ENCODE measurements at regions not wholly inside any gene's neighbourhood (a gene's known extent, or its start where the extent isn't known, plus 50 kb on each side); places are given as distances from the start of the nearest gene placed in this dataset.
A peak's percentile ranks its signal among the peaks of the same experiment; 100 is the strongest.

GRCh38 chr15:93826790-93827189 lies 404.6 kb upstream of the MCTP2 start:
- TF ChIP-seq CTCF (conservative IDR thresholded peaks at IDR 0.05; ENCODE audit: low read length): no peak
- DNase-seq (ENCODE audit: low read depth): no peak

GRCh38 chr15:93826293-93826692 lies 405.1 kb upstream of the MCTP2 start:
- DNase-seq (ENCODE audit: low read depth): no peak
- TF ChIP-seq CTCF (conservative IDR thresholded peaks at IDR 0.05; ENCODE audit: low read length): no peak
- H3K4me3 ChIP-seq (ENCODE audit: low read length): no peak overlapping the region

More at GRCh38 chr15:93826790-93827189, 404.6 kb upstream of the MCTP2 start:
- H3K4me3 ChIP-seq (ENCODE audit: low read length): no peak overlapping the region

- no peak for TF ChIP-seq CTCF (conservative IDR thresholded peaks at IDR 0.05; ENCODE audit: low read length)
- no peak overlapping the region for H3K4me3 ChIP-seq (ENCODE audit: low read length)
Measured at GRCh38 chr15:93825682-93826081, 405.7 kb upstream of the MCTP2 start.

DNA sequence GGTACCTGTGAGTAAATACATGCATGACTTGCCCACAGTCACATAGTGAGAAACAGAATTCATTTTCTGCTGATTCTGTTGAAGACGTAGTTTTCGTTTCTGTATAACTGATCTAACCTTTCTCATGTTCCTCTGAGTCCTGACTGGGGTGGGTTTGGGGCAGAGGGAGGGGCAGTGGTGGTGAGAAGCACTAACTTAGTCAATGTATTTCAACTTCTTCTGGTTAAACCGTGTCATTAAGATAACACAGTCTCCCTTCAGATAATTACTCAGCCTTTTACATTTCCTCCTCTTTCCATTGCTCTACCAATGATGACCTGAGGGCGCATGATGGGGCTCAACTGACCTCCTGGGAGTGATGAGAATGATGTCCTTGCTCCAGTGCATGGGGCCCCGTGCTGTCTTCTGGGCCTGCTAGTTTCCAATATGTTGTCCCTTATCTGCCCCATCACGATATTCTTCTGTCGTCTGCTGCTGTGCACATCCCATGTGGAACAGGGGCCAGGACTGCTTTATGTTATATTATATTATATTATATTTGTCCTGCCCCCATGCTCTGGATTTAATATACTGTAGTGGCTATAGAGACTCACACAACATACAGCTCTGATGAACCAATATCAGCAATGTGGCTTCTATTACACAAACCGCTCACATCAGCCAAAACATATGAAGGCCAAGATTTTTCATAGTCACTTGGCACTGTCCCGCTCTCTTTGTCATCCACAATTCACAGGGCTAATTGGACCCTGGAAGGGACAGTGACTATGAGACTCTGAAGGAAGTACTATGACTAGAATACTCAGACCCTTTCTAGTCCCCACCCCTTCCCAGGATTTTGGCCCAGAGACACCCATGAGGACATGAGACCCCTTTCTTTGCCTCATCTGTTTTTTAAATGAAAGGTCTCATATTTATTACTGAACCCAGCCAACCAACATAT lies 407.1 kb upstream of the MCTP2 start:
- no peak overlapping the region for H3K4me3 ChIP-seq (ENCODE audit: low read length)
- no peak for DNase-seq (ENCODE audit: low read depth)
- TF ChIP-seq CTCF (conservative IDR thresholded peaks at IDR 0.05; ENCODE audit: low read length): no peak

More at GRCh38 chr15:93825682-93826081, 405.7 kb upstream of the MCTP2 start:
- DNase-seq (ENCODE audit: low read depth): peak; percentile 3

GRCh38 chr15:93820566-93820965 lies 410.8 kb upstream of the MCTP2 start:
- no peak for TF ChIP-seq CTCF (conservative IDR thresholded peaks at IDR 0.05; ENCODE audit: low read length)
- H3K4me3 ChIP-seq (ENCODE audit: low read length): no peak overlapping the region
- no peak for DNase-seq (ENCODE audit: low read depth)

DNA sequence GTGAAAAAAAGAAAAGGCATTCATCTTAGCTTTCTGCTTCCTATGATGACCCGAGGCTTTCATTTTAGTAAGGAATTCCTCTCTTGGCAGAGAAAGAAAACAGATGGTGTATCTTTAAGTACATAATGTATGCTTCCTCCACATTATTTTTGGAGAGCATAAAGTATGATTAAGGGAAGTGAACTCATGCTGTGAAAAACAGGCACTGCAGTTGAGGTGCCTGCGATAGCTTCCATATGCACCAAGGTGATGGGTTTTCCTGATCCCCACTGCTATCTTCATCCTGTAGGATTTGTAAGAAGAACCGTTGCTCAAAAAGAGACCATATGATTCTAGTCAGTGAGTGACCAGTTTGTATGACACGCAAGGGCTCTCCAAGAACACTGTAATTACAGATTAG lies 411.5 kb upstream of the MCTP2 start:
- no peak overlapping the region for H3K4me3 ChIP-seq (ENCODE audit: low read length)
- TF ChIP-seq CTCF (conservative IDR thresholded peaks at IDR 0.05; ENCODE audit: low read length): no peak
- no peak for DNase-seq (ENCODE audit: low read depth)

DNA sequence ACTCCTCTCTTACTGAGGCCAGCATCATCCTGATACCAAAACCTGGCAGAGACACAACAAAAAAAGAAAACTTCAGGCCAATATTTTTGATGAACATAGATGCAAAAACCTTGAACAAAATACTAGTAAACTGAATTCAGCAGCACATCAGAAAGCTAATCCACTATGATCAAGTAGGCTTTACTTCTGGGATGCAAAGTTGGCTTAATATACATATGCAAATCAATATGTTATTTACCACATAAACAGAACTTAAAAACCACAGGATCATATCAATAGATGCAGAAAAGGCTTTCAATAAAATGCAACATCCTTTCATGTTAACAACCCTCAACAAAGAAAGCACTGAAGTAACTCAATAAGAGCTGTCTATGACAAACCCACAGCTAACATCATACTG lies 414.5 kb upstream of the MCTP2 start:
- no peak for DNase-seq (ENCODE audit: low read depth)
- no peak for TF ChIP-seq CTCF (conservative IDR thresholded peaks at IDR 0.05; ENCODE audit: low read length)
- H3K4me3 ChIP-seq (ENCODE audit: low read length): no peak overlapping the region
